SH-SY5Y (cell line): ENCODE measurements at regions not wholly inside any gene's neighbourhood (a gene's known extent, or its start where the extent isn't known, plus 50 kb on each side); places are given as distances from the start of the nearest gene placed in this dataset.

Source experiments
- GATA2 ChIP-seq: IDR thresholded peaks from 2 replicates; pipeline ENCODE4 v1.6.1; 2011; ENCODE audit warnings: mild to moderate bottlenecking, low read depth, low read length
- GATA3 ChIP-seq: IDR thresholded peaks from 2 replicates; pipeline ENCODE4 v1.6.1; 2011; ENCODE audit warnings: low read depth, mild to moderate bottlenecking, low read length, moderate library complexity

- TF ChIP-seq GATA3 (no peak), GATA2 (no peak)
Observed at GRCh38 chr7:49417034-49417433, 356.4 kb upstream of the VWC2 start.
